Transverse colon (tissue), 4 donors: ENCODE measurements at regions not wholly inside any gene's neighbourhood (a gene's known extent, or its start where the extent isn't known, plus 50 kb on each side); places are given as distances from the start of the nearest gene placed in this dataset.

Experiments
- DNase-seq: peaks from one replicate; pipeline ENCODE4 v3.0.0-alpha.2; 2019
- H3K27ac ChIP-seq, 4 donors: fragments of 200-600 bp; sonication (generic); 2 replicates each; pipeline ENCODE4 v1.5.1; 2016 to 2018; ENCODE audit warnings: inconsistent platforms in 4 of 4
- H3K27me3 ChIP-seq: fragments of 200-600 bp; sonication (generic); 2 replicates; pipeline ENCODE4 v1.5.1; 2017; ENCODE audit warnings: inconsistent platforms
- H3K36me3 ChIP-seq, 4 donors: fragments of 200-600 bp; sonication (generic); 2 replicates each; pipeline ENCODE4 v1.5.1; 2017 to 2019; ENCODE audit warnings: inconsistent platforms in 4 of 4
- H3K4me1 ChIP-seq, 4 donors: fragments of 200-600 bp; sonication (generic); 2 replicates each; pipeline ENCODE4 v1.5.1; 2017 to 2020; ENCODE audit warnings: inconsistent platforms in 4 of 4
- H3K4me3 ChIP-seq, 4 donors: fragments of 200-600 bp; sonication (generic); 1 replicate in 1 of 4; 2 replicates in 3 of 4; pipeline versions ENCODE4 v1.5.1 to v1.6.1; 2017 to 2019; ENCODE audit warnings: inconsistent platforms in 4 of 4
- H3K9me3 ChIP-seq, 2 donors: fragments of 200-600 bp; sonication (generic); 2 replicates each; pipeline ENCODE4 v1.5.1; 2017 to 2019; ENCODE audit warnings: inconsistent platforms in 2 of 2
- CTCF ChIP-seq, 5 experiments: fragments of 200-600 bp in 3 of 5; fragments of 450-650 bp in 2 of 5; sonication (generic) in 3 of 5; IDR thresholded peaks; 1 replicate in 2 of 5; 2 replicates in 3 of 5; pipeline ENCODE4 v1.5.1; 2016 to 2017; ENCODE audit warnings: antibody characterized with exemption in 5 of 5, inconsistent platforms in 3 of 5, mild to moderate bottlenecking in 2 of 5, moderate library complexity in 1 of 5
- EP300 ChIP-seq: sonication (generic); formaldehyde crosslinking; IDR thresholded peaks from one replicate; pipeline ENCODE4 v1.6.1; 2017; ENCODE audit warnings: antibody characterized with exemption, low read depth
- POLR2A ChIP-seq: fragments of 450-650 bp; IDR thresholded peaks from one replicate; pipeline ENCODE4 v1.6.1; 2016; ENCODE audit warnings: antibody characterized with exemption, mild to moderate bottlenecking, moderate library complexity
- POLR2AphosphoS5 ChIP-seq, 3 donors: sonication (generic); formaldehyde crosslinking; IDR thresholded peaks; one replicate each; pipeline ENCODE4 v1.6.1; 2016; ENCODE audit warnings: antibody characterized with exemption in 3 of 3
- WGBS, 2 donors: methylation state at CpG; one replicate each; pipeline ENCODE4 v1.1.5; 2018; ENCODE audit warnings: low coverage in 1 of 2; 5-methylcytosine and 5-hydroxymethylcytosine counted together
- in situ Hi-C, 4 donors: fragments of 200-750 bp; cut with MboI; loops; one replicate each; pipeline versions ENCODE4 v1.15.0 to v1.15.1; 2017; ENCODE audit warnings: low sequenced_read_pairs in 3 of 4, low pct_ligation_motif_present in 1 of 4, low pct_unique_long_range_greater_than_20kb in 1 of 4
- intact Hi-C: fragments of 100-400 bp; cut with DNase I; formaldehyde crosslinking; loops from one replicate; pipeline ENCODE4 v1.15.1; 2023; ENCODE audit warnings: low total_unique reads

- intact Hi-C loops: no loop called here
- H3K4me1 ChIP-seq: no peaks in the 10 kb centered on the region
- no peaks in the 10 kb centered on the region for H3K9me3 ChIP-seq
- WGBS, 2 donors: 70 to 86% methylated on average over 2 to 5 of the region's 5 CpGs
- H3K27ac ChIP-seq: no peak overlapping the region
- no peaks in the 10 kb centered on the region for H3K36me3 ChIP-seq
- no peak for TF ChIP-seq POLR2A
- no peak for TF ChIP-seq POLR2AphosphoS5 (IDR thresholded peaks at IDR 0.05)
- TF ChIP-seq CTCF (IDR thresholded peaks at IDR 0.05): no peak
- no peak for TF ChIP-seq EP300
- peaks cover 11% of the 10 kb centered on the region for H3K27me3 ChIP-seq
- in situ Hi-C loops: no loop called here
- no peak for DNase-seq
- no peak overlapping the region for H3K4me3 ChIP-seq
Measured at GRCh38 chr20:51198238-51198637, 175.3 kb upstream of the KCNG1 start.

- WGBS, 2 donors: 66 to 76% methylated on average over 3 to 11 of the region's 11 CpGs
- in situ Hi-C loops (no loop called here), intact Hi-C loops (no loop called here)
- no peaks in the 10 kb centered on the region for H3K36me3 ChIP-seq
- no peak for TF ChIP-seq POLR2A
- no peak for TF ChIP-seq EP300
- TF ChIP-seq CTCF (IDR thresholded peaks at IDR 0.05): no peak
- TF ChIP-seq POLR2AphosphoS5 (IDR thresholded peaks at IDR 0.05): no peak
- no peaks in the 10 kb centered on the region for H3K9me3 ChIP-seq
- H3K27me3 ChIP-seq: peaks cover 11% of the 10 kb centered on the region
- no peak overlapping the region for H3K27ac ChIP-seq
- DNase-seq: no peak
- H3K4me3 ChIP-seq: no peak overlapping the region
- H3K4me1 ChIP-seq: no peaks in the 10 kb centered on the region
Measured at GRCh38 chr20:51196991-51197651, 174.2 kb upstream of the KCNG1 start.

GRCh38 chr20:51195990-51196389, 173.1 kb upstream of the KCNG1 start:
- intact Hi-C loops (no loop called here), in situ Hi-C loops (no loop called here)
- no peaks in the 10 kb centered on the region for H3K36me3 ChIP-seq
- DNase-seq: no peak
- no peaks in the 10 kb centered on the region for H3K9me3 ChIP-seq
- H3K27ac ChIP-seq: no peak overlapping the region
- 74 to 80% methylated on average over 1 to 5 of the region's 5 CpGs for WGBS, 2 donors
- TF ChIP-seq EP300: no peak
- no peak for TF ChIP-seq POLR2AphosphoS5 (IDR thresholded peaks at IDR 0.05)
- TF ChIP-seq CTCF (IDR thresholded peaks at IDR 0.05): no peak
- peaks cover 11% of the 10 kb centered on the region for H3K27me3 ChIP-seq
- no peak overlapping the region for H3K4me3 ChIP-seq
- H3K4me1 ChIP-seq: no peaks in the 10 kb centered on the region

GRCh38 chr20:51195419-51195901, 172.6 kb upstream of the KCNG1 start:
- TF ChIP-seq POLR2A (no peak), POLR2AphosphoS5 (IDR thresholded peaks at IDR 0.05) (no peak), EP300 (no peak), CTCF (IDR thresholded peaks at IDR 0.05) (no peak)
- H3K4me1 ChIP-seq: no peaks in the 10 kb centered on the region
- H3K27me3 ChIP-seq: peaks cover 11% of the 10 kb centered on the region
- WGBS, 2 donors: 69 to 73% methylated on average over 7 to 10 of the region's 10 CpGs
- no peaks in the 10 kb centered on the region for H3K9me3 ChIP-seq
- no peaks in the 10 kb centered on the region for H3K36me3 ChIP-seq
- DNase-seq: no peak
- intact Hi-C loops (no loop called here), in situ Hi-C loops (no loop called here)
- H3K27ac ChIP-seq: no peak overlapping the region
- no peak overlapping the region for H3K4me3 ChIP-seq
